GM06990 (cell line): ENCODE measurements at regions not wholly inside any gene's neighbourhood (a gene's known extent, or its start where the extent isn't known, plus 50 kb on each side); places are given as distances from the start of the nearest gene placed in this dataset.

ENCODE experiments used
- DNase-seq: peaks from one replicate; pipeline ENCODE4 v3.0.0-alpha.2; 2011; ENCODE audit not compliant: insufficient read length; ENCODE audit errors: extremely low read depth
- H3K27me3 ChIP-seq: replicated peaks from 2 replicates; pipeline ENCODE4 v1.6.0; 2011; ENCODE audit warnings: low read length; ENCODE audit not compliant: control insufficient read depth, insufficient read depth
- H3K36me3 ChIP-seq: 2 replicates; pipeline ENCODE4 v1.5.1; 2011; ENCODE audit warnings: low read length; ENCODE audit not compliant: control insufficient read depth, insufficient read depth
- H3K4me3 ChIP-seq: replicated peaks from 2 replicates; pipeline ENCODE4 v1.5.1; 2011; ENCODE audit warnings: low read depth, mild to moderate bottlenecking, control low read depth, low read length
- CTCF ChIP-seq: IDR thresholded peaks from 2 replicates; pipeline ENCODE4 v1.5.1; 2011; ENCODE audit warnings: low read length, control low read depth, mild to moderate bottlenecking, inconsistent platforms; ENCODE audit not compliant: insufficient read depth, poor library complexity, severe bottlenecking

GRCh38 chr3:82186017-82186416, 424.6 kb upstream of the GBE1 start:
- no peak for TF ChIP-seq CTCF
- H3K36me3 ChIP-seq: no peaks in the 10 kb centered on the region
- H3K27me3 ChIP-seq: no peaks in the 10 kb centered on the region
- H3K4me3 ChIP-seq: no peak overlapping the region
- no peak for DNase-seq

DNA sequence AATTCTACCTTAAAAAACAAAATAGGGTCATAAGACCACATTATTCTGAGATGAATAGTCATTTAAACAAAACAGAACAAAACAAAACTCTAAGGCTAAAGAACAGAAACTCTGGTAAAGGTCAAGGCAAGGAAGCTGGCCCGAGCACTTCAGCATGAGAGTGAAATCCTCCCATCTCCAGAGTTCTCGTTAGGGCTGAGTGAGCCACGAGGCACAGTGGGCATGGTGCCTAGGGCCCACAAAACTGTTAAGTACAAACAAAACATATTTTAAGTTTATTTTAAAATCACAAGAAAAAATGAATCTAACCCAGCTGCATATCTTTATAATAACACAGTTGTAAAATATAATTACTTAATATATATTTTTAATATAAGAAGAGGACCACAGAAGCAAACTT, 417.8 kb upstream of the GBE1 start:
- H3K36me3 ChIP-seq: no peaks in the 10 kb centered on the region
- no peak overlapping the region for H3K4me3 ChIP-seq
- H3K27me3 ChIP-seq: no peaks in the 10 kb centered on the region
- TF ChIP-seq CTCF: no peak
- DNase-seq: no peak

- TF ChIP-seq CTCF: no peak
- DNase-seq: no peak
- Histone ChIP-seq H3K27me3 (no peaks in the 10 kb centered on the region), H3K4me3 (no peak overlapping the region), H3K36me3 (no peaks in the 10 kb centered on the region)
Observed at GRCh38 chr3:82178291-82178690, 416.8 kb upstream of the GBE1 start.

- Histone ChIP-seq H3K4me3 (no peak overlapping the region), H3K36me3 (no peaks in the 10 kb centered on the region), H3K27me3 (no peaks in the 10 kb centered on the region)
- no peak for TF ChIP-seq CTCF
- DNase-seq: no peak
Observed at GRCh38 chr3:82177774-82178173, 416.3 kb upstream of the GBE1 start.

- H3K4me3 ChIP-seq: no peak overlapping the region
- no peaks in the 10 kb centered on the region for H3K36me3 ChIP-seq
- no peak for DNase-seq
- TF ChIP-seq CTCF: no peak
- H3K27me3 ChIP-seq: no peaks in the 10 kb centered on the region
Observed at GRCh38 chr3:82165266-82165665, 403.8 kb upstream of the GBE1 start.

DNA sequence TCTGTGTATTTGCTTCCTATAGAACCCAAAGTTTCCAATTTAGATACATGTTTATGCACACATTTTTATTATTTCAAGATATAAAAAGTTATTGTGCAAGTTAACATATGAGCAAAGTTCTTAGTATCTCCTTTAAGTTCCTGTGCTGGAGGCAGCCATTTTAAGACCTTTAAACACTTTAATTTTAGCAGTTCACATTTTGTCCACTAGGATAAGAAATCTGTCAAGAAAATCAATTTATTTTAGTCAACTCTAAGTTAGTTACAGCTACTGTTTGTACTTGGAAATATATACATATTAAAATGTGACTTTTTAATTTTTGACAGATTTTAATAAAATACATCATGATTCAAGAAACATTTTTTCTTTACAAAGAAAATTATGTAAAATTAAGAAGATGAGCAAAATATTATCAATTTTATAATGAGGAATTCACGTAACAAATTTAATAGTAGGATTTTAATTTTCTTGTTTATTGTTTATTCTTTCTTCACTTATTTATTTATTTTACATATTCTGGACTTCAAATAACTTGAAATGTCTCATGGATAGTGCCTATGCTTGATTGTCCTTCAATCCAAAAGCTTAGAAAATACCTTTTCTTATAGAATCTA, 402.6 kb upstream of the GBE1 start:
- TF ChIP-seq CTCF: no peak
- H3K4me3 ChIP-seq: no peak overlapping the region
- no peaks in the 10 kb centered on the region for H3K27me3 ChIP-seq
- H3K36me3 ChIP-seq: no peaks in the 10 kb centered on the region
- no peak for DNase-seq
